RKO (cell line): ENCODE measurements at regions not wholly inside any gene's neighbourhood (a gene's known extent, or its start where the extent isn't known, plus 50 kb on each side); places are given as distances from the start of the nearest gene placed in this dataset.
A peak's percentile ranks its signal among the peaks of the same experiment; 100 is the strongest.

Experiments used
- DNase-seq: peaks from one replicate; pipeline ENCODE4 v3.0.0-alpha.2; 2016; ENCODE audit warnings: low spot score

GRCh38 chr5:93107141-93107540 is 473.9 kb downstream of the NR2F1-AS1 start:
- DNase-seq = no peak

- DNase-seq = no peak
These were observed 479.4 kb downstream of the NR2F1-AS1 start for GRCh38 chr5:93101661-93102060.

GRCh38 chr5:93100976-93101375 is 480.0 kb downstream of the NR2F1-AS1 start:
- DNase-seq = no peak

- DNase-seq = no peak
These were observed 480.6 kb downstream of the NR2F1-AS1 start for GRCh38 chr5:93100428-93100827.

GRCh38 chr5:93099902-93100347 is 481.1 kb downstream of the NR2F1-AS1 start:
- no peak for DNase-seq

- DNase-seq = no peak
These were observed 484.5 kb downstream of the NR2F1-AS1 start for GRCh38 chr5:93096561-93096960.

GRCh38 chr5:93092349-93093105 is 488.5 kb downstream of the NR2F1-AS1 start:
- peak; percentile 28 for DNase-seq

GRCh38 chr5:93090698-93091097 is 490.3 kb downstream of the NR2F1-AS1 start:
- DNase-seq = no peak

- no peak for DNase-seq
These were observed 492.2 kb downstream of the NR2F1-AS1 start for GRCh38 chr5:93088592-93089389.

- DNase-seq = no peak
These were observed 493.7 kb downstream of the NR2F1-AS1 start for GRCh38 chr5:93087326-93087725.

GRCh38 chr5:93082981-93083380 is 498.0 kb downstream of the NR2F1-AS1 start:
- no peak for DNase-seq

GRCh38 chr5:93079046-93079445 is 502.0 kb downstream of the NR2F1-AS1 start:
- DNase-seq = no peak

GRCh38 chr5:93078082-93079038 is 502.7 kb downstream of the NR2F1-AS1 start:
- peak; percentile 82 for DNase-seq

- DNase-seq = no peak
These were observed 504.5 kb downstream of the NR2F1-AS1 start for GRCh38 chr5:93076566-93076965.

- DNase-seq = no peak
These were observed 504.9 kb downstream of the NR2F1-AS1 start for GRCh38 chr5:93076096-93076495.

GRCh38 chr5:93073547-93073946 is 507.5 kb downstream of the NR2F1-AS1 start:
- DNase-seq = no peak

- DNase-seq = no peak
These were observed 508.1 kb downstream of the NR2F1-AS1 start for GRCh38 chr5:93072831-93073459.

- no peak for DNase-seq
These were observed 509.3 kb downstream of the NR2F1-AS1 start for GRCh38 chr5:93071710-93072109.

GRCh38 chr5:93070938-93071337 is 510.1 kb downstream of the NR2F1-AS1 start:
- no peak for DNase-seq

- no peak for DNase-seq
These were observed 511.7 kb downstream of the NR2F1-AS1 start for GRCh38 chr5:93069276-93069675.

GRCh38 chr5:93062548-93062947 is 518.5 kb downstream of the NR2F1-AS1 start:
- DNase-seq = peak; percentile 44

- DNase-seq = no peak
These were observed 522.7 kb downstream of the NR2F1-AS1 start for GRCh38 chr5:93058309-93058708.
